ENCODE measurements at regions not wholly inside any gene's neighbourhood (a gene's known extent, or its start where the extent isn't known, plus 50 kb on each side); places are given as distances from the start of the nearest gene placed in this dataset.
A peak's percentile ranks its signal among the peaks of the same experiment; 100 is the strongest.

DNA sequence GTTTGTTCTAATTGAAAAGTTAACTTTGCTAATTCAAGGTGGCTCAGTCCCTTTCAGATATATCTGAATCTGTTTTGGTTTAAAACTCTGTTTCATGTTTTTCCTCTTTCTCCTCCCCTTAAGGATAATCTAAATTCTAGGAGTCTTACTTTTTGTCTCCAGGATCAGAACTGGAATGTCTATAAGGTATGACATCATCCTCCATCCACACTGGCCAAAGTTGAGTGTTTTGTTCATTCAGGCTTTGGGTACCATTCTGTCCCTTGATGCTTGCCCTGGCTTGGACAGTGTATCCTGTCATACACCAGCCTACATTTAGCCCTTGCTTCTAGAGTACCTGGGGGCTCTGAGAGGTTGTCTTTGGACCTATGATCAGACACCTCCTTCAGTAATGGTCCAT, 56.8 kb upstream of the ANTXR2 start:
- TF ChIP-seq, protein P1, sequence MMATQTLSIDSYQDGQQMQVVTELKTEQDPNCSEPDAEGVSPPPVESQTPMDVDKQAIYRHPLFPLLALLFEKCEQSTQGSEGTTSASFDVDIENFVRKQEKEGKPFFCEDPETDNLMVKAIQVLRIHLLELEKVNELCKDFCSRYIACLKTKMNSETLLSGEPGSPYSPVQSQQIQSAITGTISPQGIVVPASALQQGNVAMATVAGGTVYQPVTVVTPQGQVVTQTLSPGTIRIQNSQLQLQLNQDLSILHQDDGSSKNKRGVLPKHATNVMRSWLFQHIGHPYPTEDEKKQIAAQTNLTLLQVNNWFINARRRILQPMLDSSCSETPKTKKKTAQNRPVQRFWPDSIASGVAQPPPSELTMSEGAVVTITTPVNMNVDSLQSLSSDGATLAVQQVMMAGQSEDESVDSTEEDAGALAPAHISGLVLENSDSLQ (IDR thresholded peaks at IDR 0.05), result no peak
- TF ChIP-seq FOXK2 (IDR thresholded peaks at IDR 0.05) (no peak), ELF4 (IDR thresholded peaks at IDR 0.05) (no peak), SP1 (IDR thresholded peaks at IDR 0.05) (no peak), FOXA1 (IDR thresholded peaks at IDR 0.05) (no peak), ZNF384 (IDR thresholded peaks at IDR 0.05) (no peak), ARNT (IDR thresholded peaks at IDR 0.05) (no peak), BHLHE40 (IDR thresholded peaks at IDR 0.05; ENCODE audit: borderline replicate concordance) (no peak), SUZ12 (IDR thresholded peaks at IDR 0.05) (no peak), NFRKB (IDR thresholded peaks at IDR 0.05) (no peak)
- POLR2A ChIA-PET, result no interaction called here
- CTCF ChIA-PET, result no interaction called here
- no peak for DNase-seq (ENCODE audit: extremely low spot score)

DNA sequence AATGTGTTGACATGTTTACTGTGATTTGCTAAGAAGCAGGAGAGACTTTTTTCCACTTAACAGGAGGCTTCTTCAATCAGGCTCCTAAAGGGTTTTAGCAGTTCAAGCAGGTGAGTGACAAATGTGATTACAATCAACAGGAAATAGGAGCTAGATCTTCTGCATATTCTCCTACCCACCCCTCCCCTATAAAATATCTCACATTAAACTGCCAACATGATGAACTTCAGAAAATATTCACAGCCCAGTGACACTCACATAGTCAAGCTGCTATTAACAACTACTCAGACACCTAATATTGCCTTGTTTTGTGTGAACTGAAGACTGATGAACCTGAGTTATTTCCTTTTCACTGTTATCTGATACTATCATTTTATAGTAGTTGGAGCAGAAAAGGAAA, 55.9 kb upstream of the ANTXR2 start:
- ChIA-PET CTCF (no interaction called here), POLR2A (no interaction called here)
- no peak for DNase-seq (ENCODE audit: extremely low spot score)
- TF ChIP-seq TARDBP (IDR thresholded peaks at IDR 0.05), result no peak
- no peak for TF ChIP-seq LEF1 (IDR thresholded peaks at IDR 0.05; ENCODE audit: borderline replicate concordance)
- no peak for TF ChIP-seq HDGF (IDR thresholded peaks at IDR 0.05; ENCODE audit: borderline replicate concordance)

DNA sequence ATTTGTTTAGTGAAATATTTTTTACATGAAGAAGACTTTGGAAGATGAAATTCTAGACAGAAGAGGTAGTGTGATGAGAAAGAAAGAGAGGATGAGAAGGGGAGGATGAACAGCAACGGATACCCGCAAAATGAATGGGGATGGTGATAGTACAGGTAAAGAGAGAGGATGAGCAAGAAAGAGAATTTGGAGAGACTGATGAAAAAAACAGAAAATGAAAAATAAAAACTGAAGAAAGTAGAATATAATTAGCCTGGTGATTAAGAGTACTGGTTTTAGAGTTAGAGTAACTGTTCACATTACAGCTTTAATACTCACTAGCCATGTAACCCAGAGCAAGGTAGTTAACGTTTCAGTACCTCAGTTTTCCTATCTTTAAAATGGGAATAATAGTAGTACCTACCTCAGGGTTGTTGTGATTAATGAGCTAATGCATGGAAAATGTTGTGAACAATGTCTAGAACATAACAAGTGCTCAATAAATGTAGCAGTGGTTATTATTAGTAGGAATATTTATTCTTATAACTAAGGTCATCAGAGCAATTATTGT, 54.9 kb upstream of the ANTXR2 start:
- POLR2A ChIA-PET, result no interaction called here
- TF ChIP-seq ELF4 (IDR thresholded peaks at IDR 0.05) (no peak), SP1 (IDR thresholded peaks at IDR 0.05) (no peak), L3MBTL2 (conservative IDR thresholded peaks at IDR 0.05) (no peak), ARNT (IDR thresholded peaks at IDR 0.05) (no peak), FOXM1 (IDR thresholded peaks at IDR 0.05; ENCODE audit: borderline replicate concordance) (no peak), SUZ12 (IDR thresholded peaks at IDR 0.05) (no peak), BHLHE40 (IDR thresholded peaks at IDR 0.05; ENCODE audit: borderline replicate concordance) (no peak), FOXA1 (IDR thresholded peaks at IDR 0.05) (no peak), NFRKB (IDR thresholded peaks at IDR 0.05) (no peak), TARDBP (IDR thresholded peaks at IDR 0.05) (no peak), FOXK2 (IDR thresholded peaks at IDR 0.05) (no peak), ZNF384 (IDR thresholded peaks at IDR 0.05) (no peak), LEF1 (IDR thresholded peaks at IDR 0.05; ENCODE audit: borderline replicate concordance) (no peak), HDGF (IDR thresholded peaks at IDR 0.05; ENCODE audit: borderline replicate concordance) (no peak), CTBP1 (IDR thresholded peaks at IDR 0.05; ENCODE audit: borderline replicate concordance) (no peak)
- TF ChIP-seq, protein P1 (IDR thresholded peaks at IDR 0.05), result no peak
- CTCF ChIA-PET, result interaction anchor here (0.6 kb wide), 1 partner anchor 100 kb away, joined by 3 read pairs; no protein-coding TSS in a partner anchor
- DNase-seq (ENCODE audit: extremely low spot score), result no peak

DNA sequence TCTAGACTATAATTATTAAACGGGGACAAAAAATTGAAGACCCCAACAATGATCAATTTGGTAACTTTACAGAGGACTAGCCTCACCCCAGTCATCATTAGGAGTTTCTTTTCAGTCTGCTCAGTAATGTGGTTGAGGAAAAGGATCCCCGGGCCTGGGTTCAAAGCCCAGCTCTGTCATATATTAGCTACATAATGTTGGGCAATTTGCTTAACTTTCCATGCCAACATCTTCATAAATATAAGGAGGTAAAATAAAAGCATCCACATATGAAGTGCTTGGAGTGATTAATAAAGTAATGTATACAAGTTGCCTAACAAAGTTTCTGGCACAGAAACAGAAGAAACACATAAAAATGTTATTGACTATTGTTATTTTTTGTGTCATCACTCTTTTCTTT, 53.4 kb upstream of the ANTXR2 start:
- no peak for DNase-seq (ENCODE audit: extremely low spot score)
- no peak for TF ChIP-seq ELF4 (IDR thresholded peaks at IDR 0.05)
- TF ChIP-seq HDGF (IDR thresholded peaks at IDR 0.05; ENCODE audit: borderline replicate concordance), result no peak
- no peak for TF ChIP-seq LEF1 (IDR thresholded peaks at IDR 0.05; ENCODE audit: borderline replicate concordance)
- TF ChIP-seq, protein P1 (IDR thresholded peaks at IDR 0.05), result no peak
- TF ChIP-seq ARNT (IDR thresholded peaks at IDR 0.05), result no peak
- TF ChIP-seq FOXA1 (IDR thresholded peaks at IDR 0.05), result no peak
- no peak for TF ChIP-seq NFRKB (IDR thresholded peaks at IDR 0.05)
- no peak for TF ChIP-seq FOXM1 (IDR thresholded peaks at IDR 0.05; ENCODE audit: borderline replicate concordance)
- no peak for TF ChIP-seq L3MBTL2 (conservative IDR thresholded peaks at IDR 0.05)
- no peak for TF ChIP-seq TARDBP (IDR thresholded peaks at IDR 0.05)
- TF ChIP-seq SUZ12 (IDR thresholded peaks at IDR 0.05), result no peak
- TF ChIP-seq ZNF384 (IDR thresholded peaks at IDR 0.05), result no peak
- no peak for TF ChIP-seq CTBP1 (IDR thresholded peaks at IDR 0.05; ENCODE audit: borderline replicate concordance)
- no peak for TF ChIP-seq SP1 (IDR thresholded peaks at IDR 0.05)
- no peak for TF ChIP-seq BHLHE40 (IDR thresholded peaks at IDR 0.05; ENCODE audit: borderline replicate concordance)
- no peak for TF ChIP-seq FOXK2 (IDR thresholded peaks at IDR 0.05)
- POLR2A ChIA-PET, result no interaction called here
- CTCF ChIA-PET, result no interaction called here

DNA sequence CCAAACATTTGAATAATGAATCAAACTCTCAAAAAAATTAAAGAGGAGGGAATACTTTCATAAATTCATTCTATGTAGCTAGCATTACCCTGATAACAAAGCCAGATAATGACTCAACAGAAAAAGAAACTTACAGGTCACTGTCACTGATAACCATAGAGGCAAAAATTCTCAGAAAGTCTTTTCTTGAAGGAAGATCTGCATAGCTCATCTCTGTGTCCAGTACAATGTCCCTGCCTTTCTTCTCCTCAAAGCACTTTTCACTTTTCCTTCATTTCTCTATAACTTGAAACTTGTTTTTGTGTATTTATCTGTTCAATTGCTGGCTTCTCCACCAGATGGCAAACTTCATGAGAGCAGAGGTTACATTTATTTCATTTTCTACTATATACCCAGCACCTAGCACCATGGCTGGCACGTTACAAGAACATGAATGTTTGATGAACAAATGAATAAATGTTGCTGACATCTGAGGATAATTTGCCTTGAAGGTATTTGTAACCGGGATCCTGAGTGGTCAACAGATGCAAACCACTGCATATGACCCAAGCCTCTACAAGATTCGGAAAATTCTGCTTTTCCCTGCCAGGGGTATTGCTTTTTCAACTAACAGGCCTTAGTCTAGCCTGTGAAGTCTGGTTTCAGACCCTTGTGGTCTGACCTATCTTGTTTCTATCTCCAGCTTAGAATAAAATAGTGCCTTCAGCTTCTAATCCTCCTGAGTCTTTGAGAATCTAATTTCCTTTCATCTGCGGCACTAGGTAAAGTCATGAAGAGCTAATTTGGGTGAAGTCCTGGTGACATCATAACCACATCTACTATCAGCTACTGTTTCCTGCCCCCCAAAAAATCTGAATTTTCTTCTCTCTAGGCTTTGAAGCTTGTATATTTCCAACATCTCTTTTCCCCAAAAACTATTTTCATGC, 52.5 kb upstream of the ANTXR2 start:
- POLR2A ChIA-PET, result no interaction called here
- no peak for TF ChIP-seq FOXK2 (IDR thresholded peaks at IDR 0.05)
- no peak for TF ChIP-seq ELF4 (IDR thresholded peaks at IDR 0.05)
- no peak for TF ChIP-seq L3MBTL2 (conservative IDR thresholded peaks at IDR 0.05)
- no peak for TF ChIP-seq FOXM1 (IDR thresholded peaks at IDR 0.05; ENCODE audit: borderline replicate concordance)
- TF ChIP-seq NFRKB (IDR thresholded peaks at IDR 0.05), result no peak
- no peak for TF ChIP-seq FOXA1 (IDR thresholded peaks at IDR 0.05)
- no peak for TF ChIP-seq LEF1 (IDR thresholded peaks at IDR 0.05; ENCODE audit: borderline replicate concordance)
- TF ChIP-seq, protein P1 (IDR thresholded peaks at IDR 0.05), result no peak
- TF ChIP-seq HDGF (IDR thresholded peaks at IDR 0.05; ENCODE audit: borderline replicate concordance), result no peak
- no peak for TF ChIP-seq BHLHE40 (IDR thresholded peaks at IDR 0.05; ENCODE audit: borderline replicate concordance)
- CTCF ChIA-PET, result interaction anchor here (0.6 kb wide), 2 partner anchors 93 to 410 kb away, joined by 3 to 4 read pairs; no protein-coding TSS in a partner anchor
- peak; percentile 20 for DNase-seq (ENCODE audit: extremely low spot score)

Measured in HEK293T (cell line).